Adrenal gland (tissue), 5 donors: ENCODE measurements at regions not wholly inside any gene's neighbourhood (a gene's known extent, or its start where the extent isn't known, plus 50 kb on each side); places are given as distances from the start of the nearest gene placed in this dataset.

Experiments used
- CTCF ChIP-seq, 6 experiments: fragments of 450-650 bp in 4 of 6; fragments of 200-600 bp in 2 of 6; sonication (generic) in 1 of 6; IDR thresholded peaks; 1 replicate in 5 of 6; 2 replicates in 1 of 6; pipeline versions ENCODE4 v1.5.1 to v1.8.0; 2016 to 2021; ENCODE audit warnings: antibody characterized with exemption in 6 of 6, mild to moderate bottlenecking in 2 of 6, moderate library complexity in 1 of 6
- POLR2A ChIP-seq, 2 donors: fragments of 450-650 bp; IDR thresholded peaks; one replicate each; pipeline ENCODE4 v1.6.1; 2017; ENCODE audit warnings: antibody characterized with exemption in 2 of 2, mild to moderate bottlenecking in 2 of 2, moderate library complexity in 1 of 2
- donor health status: DM: no; HTN: no; CAD: no.

- no peak for TF ChIP-seq CTCF (IDR thresholded peaks at IDR 0.05)
- no peak for TF ChIP-seq POLR2A (IDR thresholded peaks at IDR 0.05)
Measured at GRCh38 chr3:141681390-141681780, 56.7 kb upstream of the RNF7 start.
